Loucy (cell line): ENCODE measurements at regions not wholly inside any gene's neighbourhood (a gene's known extent, or its start where the extent isn't known, plus 50 kb on each side); places are given as distances from the start of the nearest gene placed in this dataset.

Experiments
- H2AFZ ChIP-seq: fragments of 200-600 bp; sonication (generic); 2 replicates; pipeline ENCODE4 v1.6.0; 2016; ENCODE audit warnings: antibody characterized with exemption, mild to moderate bottlenecking, low read length, moderate library complexity
- H3F3A ChIP-seq: fragments of 200-600 bp; 2 replicates; pipeline ENCODE4 v1.6.0; 2016; ENCODE audit warnings: antibody characterized with exemption, low read depth, mild to moderate bottlenecking
- H3K27me3 ChIP-seq: fragments of 200-600 bp; sonication (generic); 2 replicates; pipeline ENCODE4 v1.6.1; 2014; ENCODE audit warnings: low read length, mild to moderate bottlenecking; ENCODE audit not compliant: insufficient read depth, poor library complexity, severe bottlenecking
- H3K36me3 ChIP-seq: fragments of 200-600 bp; sonication (generic); 2 replicates; pipeline ENCODE4 v1.6.1; 2016; ENCODE audit warnings: low read length; ENCODE audit not compliant: insufficient read depth
- H3K4me1 ChIP-seq: fragments of 200-600 bp; sonication (generic); 2 replicates; pipeline ENCODE4 v1.5.1; 2014; ENCODE audit warnings: low read length, mild to moderate bottlenecking; ENCODE audit not compliant: insufficient read depth, poor library complexity, severe bottlenecking
- H3K4me2 ChIP-seq: fragments of 200-600 bp; sonication (generic); 2 replicates; pipeline ENCODE4 v1.6.0; 2014; ENCODE audit warnings: antibody characterized with exemption, low read length, low read depth, mild to moderate bottlenecking; ENCODE audit not compliant: poor library complexity, severe bottlenecking
- H3K4me3 ChIP-seq: fragments of 200-600 bp; sonication (generic); 2 replicates; pipeline ENCODE4 v1.5.1; 2014; ENCODE audit warnings: low read length, mild to moderate bottlenecking, mixed read lengths; ENCODE audit not compliant: poor library complexity, severe bottlenecking
- H3K79me2 ChIP-seq: fragments of 200-600 bp; sonication (generic); 2 replicates; pipeline ENCODE4 v1.6.1; 2014; ENCODE audit warnings: low read length; ENCODE audit not compliant: insufficient read depth
- H3K9ac ChIP-seq: fragments of 200-600 bp; sonication (generic); 2 replicates; pipeline ENCODE4 v1.6.0; 2014; ENCODE audit warnings: mild to moderate bottlenecking, low read depth, low read length, moderate library complexity; ENCODE audit not compliant: poor library complexity, severe bottlenecking
- H3K9me2 ChIP-seq: fragments of 200-600 bp; sonication (generic); replicated peaks from 2 replicates; pipeline ENCODE4 v1.6.1; 2016; ENCODE audit warnings: low read depth, low read length, mixed read lengths
- H3K9me3 ChIP-seq: fragments of 200-600 bp; sonication (generic); 2 replicates; pipeline ENCODE4 v1.6.1; 2014; ENCODE audit warnings: mild to moderate bottlenecking, antibody characterized with exemption, low read length, low read depth; ENCODE audit not compliant: insufficient read depth
- H4K20me1 ChIP-seq: fragments of 200-600 bp; sonication (generic); 2 replicates; pipeline ENCODE4 v1.6.0; 2014; ENCODE audit warnings: antibody characterized with exemption, low read length, mild to moderate bottlenecking; ENCODE audit not compliant: insufficient read depth, poor library complexity, severe bottlenecking
- EZH2phosphoT487 ChIP-seq: fragments of 200-600 bp; IDR thresholded peaks from 2 replicates; pipeline ENCODE4 v1.6.1; 2018; ENCODE audit warnings: antibody characterized with exemption, mild to moderate bottlenecking, moderate library complexity, borderline replicate concordance
- TF ChIP-seq, protein P1 (sequence below): fragments of 200-600 bp; sonication (generic); conservative IDR thresholded peaks from 2 replicates; pipeline ENCODE4 v1.5.1; 2014; ENCODE audit warnings: mild to moderate bottlenecking, antibody characterized with exemption, low read length

DNA sequence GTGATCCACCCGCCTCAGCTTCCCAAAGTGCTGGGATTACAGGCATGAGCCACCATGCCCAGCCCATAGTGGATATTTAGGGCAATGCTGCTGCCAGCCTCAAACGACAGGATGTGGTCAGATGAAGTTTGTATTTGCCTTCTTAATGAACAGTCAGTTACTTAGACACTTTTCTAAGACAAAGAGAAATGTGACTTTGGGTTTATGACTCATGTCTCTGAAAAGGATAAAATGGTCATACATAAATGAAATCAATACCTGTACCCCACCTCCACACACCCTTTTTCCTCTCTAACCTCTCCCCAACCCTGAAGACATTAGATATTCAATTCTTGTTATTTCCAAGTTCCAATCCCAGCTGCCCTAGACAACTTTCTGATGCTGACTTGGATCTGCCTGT is 109.3 kb upstream of the INSIG1 start:
- Histone ChIP-seq H3K9me2 (no peaks in the 10 kb centered on the region), H3F3A (no peaks in the 10 kb centered on the region), H3K4me2 (peak overlapping the region; percentile 58), H3K79me2 (no peaks in the 10 kb centered on the region), H3K36me3 (no peaks in the 10 kb centered on the region), H4K20me1 (no peaks in the 10 kb centered on the region), H3K4me3 (peak overlapping the region; percentile 34), H3K9me3 (peaks cover 26% of the 10 kb centered on the region; the same call in 1 of the 2 replicates), H2AFZ (peak overlapping the region; percentile 69), H3K27me3 (no peaks in the 10 kb centered on the region), H3K4me1 (peaks cover 16% of the 10 kb centered on the region), H3K9ac (peak overlapping the region; percentile 54)
- TF ChIP-seq, protein P1, sequence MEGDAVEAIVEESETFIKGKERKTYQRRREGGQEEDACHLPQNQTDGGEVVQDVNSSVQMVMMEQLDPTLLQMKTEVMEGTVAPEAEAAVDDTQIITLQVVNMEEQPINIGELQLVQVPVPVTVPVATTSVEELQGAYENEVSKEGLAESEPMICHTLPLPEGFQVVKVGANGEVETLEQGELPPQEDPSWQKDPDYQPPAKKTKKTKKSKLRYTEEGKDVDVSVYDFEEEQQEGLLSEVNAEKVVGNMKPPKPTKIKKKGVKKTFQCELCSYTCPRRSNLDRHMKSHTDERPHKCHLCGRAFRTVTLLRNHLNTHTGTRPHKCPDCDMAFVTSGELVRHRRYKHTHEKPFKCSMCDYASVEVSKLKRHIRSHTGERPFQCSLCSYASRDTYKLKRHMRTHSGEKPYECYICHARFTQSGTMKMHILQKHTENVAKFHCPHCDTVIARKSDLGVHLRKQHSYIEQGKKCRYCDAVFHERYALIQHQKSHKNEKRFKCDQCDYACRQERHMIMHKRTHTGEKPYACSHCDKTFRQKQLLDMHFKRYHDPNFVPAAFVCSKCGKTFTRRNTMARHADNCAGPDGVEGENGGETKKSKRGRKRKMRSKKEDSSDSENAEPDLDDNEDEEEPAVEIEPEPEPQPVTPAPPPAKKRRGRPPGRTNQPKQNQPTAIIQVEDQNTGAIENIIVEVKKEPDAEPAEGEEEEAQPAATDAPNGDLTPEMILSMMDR: no peak
- TF ChIP-seq EZH2phosphoT487: no peak

DNA sequence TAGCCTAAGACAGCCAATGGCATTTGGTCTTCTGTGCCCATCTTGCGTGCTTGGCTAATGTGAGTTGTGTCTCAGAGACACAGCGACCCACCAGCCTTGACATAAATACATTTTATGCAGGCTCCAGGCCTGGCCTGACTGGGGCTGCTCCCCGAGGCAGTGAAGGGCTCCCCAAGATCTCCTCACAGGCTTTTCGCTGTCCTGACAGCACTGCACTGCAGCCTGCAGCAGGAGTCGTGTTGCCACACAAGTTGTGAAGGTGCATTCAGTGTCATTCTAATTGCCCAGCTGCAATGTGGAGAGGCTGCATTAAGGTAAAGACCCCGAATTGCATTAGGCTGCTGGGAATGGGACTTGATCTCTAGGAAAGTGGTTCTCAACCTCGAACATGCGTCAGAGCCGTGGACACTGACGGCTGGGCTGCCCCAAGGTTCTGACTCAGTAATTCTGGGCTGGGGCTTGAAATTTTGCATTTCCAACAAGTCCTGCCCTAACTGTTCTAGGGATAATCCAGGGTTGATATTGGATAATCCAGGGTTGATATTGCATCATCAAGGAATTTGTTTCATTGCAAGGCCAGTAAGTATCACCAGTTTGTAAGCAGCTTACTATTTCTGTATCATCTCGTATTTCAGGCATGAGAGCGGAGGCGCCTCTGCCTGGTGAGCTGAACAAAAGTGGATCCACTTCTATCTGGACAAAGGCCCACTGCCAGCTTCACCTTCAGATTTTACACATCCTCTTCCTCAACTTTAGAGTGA is 108.7 kb upstream of the INSIG1 start:
- no peaks in the 10 kb centered on the region for H3K27me3 ChIP-seq
- peak overlapping the region; percentile 58 for H3K4me2 ChIP-seq
- no peaks in the 10 kb centered on the region for H3K9me2 ChIP-seq
- H4K20me1 ChIP-seq: no peaks in the 10 kb centered on the region
- H3K9ac ChIP-seq: peak overlapping the region; percentile 54
- peaks cover 16% of the 10 kb centered on the region for H3K4me1 ChIP-seq
- H3K4me3 ChIP-seq: peak overlapping the region; percentile 34
- no peaks in the 10 kb centered on the region for H3F3A ChIP-seq
- H3K9me3 ChIP-seq: peaks cover 24% of the 10 kb centered on the region; the same call in 1 of the 2 replicates
- no peaks in the 10 kb centered on the region for H3K79me2 ChIP-seq
- H2AFZ ChIP-seq: peak overlapping the region; percentile 69
- H3K36me3 ChIP-seq: no peaks in the 10 kb centered on the region
- TF ChIP-seq EZH2phosphoT487: no peak
- TF ChIP-seq, protein P1: no peak

DNA sequence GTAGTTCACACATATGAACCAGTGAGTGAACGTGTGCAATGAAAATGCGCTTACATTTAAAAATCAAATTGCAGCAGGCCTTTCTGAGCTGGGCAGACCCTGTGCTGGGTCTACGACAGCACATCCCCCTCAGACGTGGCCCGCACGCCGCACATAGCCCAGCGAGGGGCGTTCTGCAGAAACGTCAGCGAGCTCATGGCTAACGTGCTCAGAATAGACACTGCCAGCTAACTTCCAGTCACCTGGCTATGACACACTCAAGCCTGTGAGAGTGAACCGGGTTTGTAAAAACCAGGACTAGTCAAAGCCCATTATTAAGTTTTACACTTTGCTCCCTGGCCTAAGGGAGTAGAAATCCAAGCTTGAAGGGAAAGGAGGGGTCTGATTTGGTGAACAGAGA is 108.1 kb upstream of the INSIG1 start:
- TF ChIP-seq, protein P1: no peak
- TF ChIP-seq EZH2phosphoT487: no peak
- H3K4me2 ChIP-seq: no peak overlapping the region
- H3K9me2 ChIP-seq: no peaks in the 10 kb centered on the region
- H4K20me1 ChIP-seq: no peaks in the 10 kb centered on the region
- 0 out of 2 replicates have a peak overlapping the region, but pooled peaks have one; percentile 69 for H2AFZ ChIP-seq
- H3K36me3 ChIP-seq: no peaks in the 10 kb centered on the region
- H3K79me2 ChIP-seq: no peaks in the 10 kb centered on the region
- no peak overlapping the region for H3K9ac ChIP-seq
- peaks cover 19% of the 10 kb centered on the region; the same call in 1 of the 2 replicates for H3K9me3 ChIP-seq
- H3F3A ChIP-seq: no peaks in the 10 kb centered on the region
- H3K4me1 ChIP-seq: peaks cover 16% of the 10 kb centered on the region
- H3K4me3 ChIP-seq: no peak overlapping the region
- H3K27me3 ChIP-seq: no peaks in the 10 kb centered on the region
